ENCODE measurements at regions not wholly inside any gene's neighbourhood (a gene's known extent, or its start where the extent isn't known, plus 50 kb on each side); places are given as distances from the start of the nearest gene placed in this dataset.

DNA sequence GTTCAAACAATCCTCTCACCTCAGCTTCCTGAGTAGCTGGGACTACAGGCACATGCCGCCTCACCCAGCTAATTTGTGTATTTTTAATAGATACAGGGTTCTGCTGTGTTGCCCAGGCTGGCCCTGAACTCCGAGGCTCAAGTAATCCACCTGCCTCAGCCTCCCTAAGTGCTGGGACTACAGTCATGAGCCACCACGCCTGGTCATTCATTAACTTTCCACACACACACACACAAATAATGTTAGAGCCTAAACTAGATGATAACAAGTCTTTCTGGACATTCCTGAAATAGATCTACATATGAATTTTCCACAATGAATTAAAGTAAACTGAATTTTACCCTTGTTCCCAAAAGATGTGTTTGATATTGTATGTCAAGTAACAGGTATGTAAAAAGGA is 776.0 kb downstream of the GALC start:
- Mint-ChIP-seq H3K4me3 (no peak overlapping the region), H3K27ac (no peak overlapping the region), H3K36me3 (ENCODE audit: low read depth) (no peaks in the 10 kb centered on the region), H3K27me3 (no peaks in the 10 kb centered on the region), H3K9me3 (peaks cover 17% of the 10 kb centered on the region), H3K4me1 (no peaks in the 10 kb centered on the region)
- ChIA-PET CTCF (no interaction called here), POLR2A (no interaction called here)
- ATAC-seq (ENCODE audit: low read depth) = no peak
- DNase-seq = no peak
- intact Hi-C loops (cut with micrococcal nuclease) = no loop called here
- no peak for TF ChIP-seq CTCF (IDR thresholded peaks at IDR 0.05)

DNA sequence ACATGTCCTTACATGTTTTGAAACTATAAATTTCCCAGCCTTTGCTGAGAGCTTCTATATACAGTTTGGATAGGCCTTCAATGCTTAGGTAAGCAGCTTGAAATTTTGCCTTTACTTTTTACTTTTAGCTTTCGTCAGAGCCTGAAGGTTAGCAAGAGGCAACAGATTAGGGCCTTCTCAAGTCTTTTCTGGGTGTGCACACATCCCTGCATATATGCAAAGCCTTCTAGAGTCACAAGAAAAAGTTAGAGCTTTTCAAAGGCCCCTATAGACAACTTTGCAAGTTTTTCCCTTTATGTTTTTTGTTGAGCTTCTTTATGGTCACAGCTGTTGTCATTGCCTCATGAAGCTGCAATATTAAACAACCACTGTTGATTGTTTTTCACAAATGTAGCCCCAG is 778.4 kb downstream of the GALC start:
- ATAC-seq (ENCODE audit: low read depth) (no peak), DNase-seq (no peak)
- intact Hi-C loops (cut with micrococcal nuclease) = no loop called here
- no peaks in the 10 kb centered on the region for H3K27me3 Mint-ChIP-seq
- TF ChIP-seq CTCF (IDR thresholded peaks at IDR 0.05) = no peak
- no peak overlapping the region for H3K4me3 Mint-ChIP-seq
- H3K36me3 Mint-ChIP-seq (ENCODE audit: low read depth) = no peaks in the 10 kb centered on the region
- peaks cover 11% of the 10 kb centered on the region for H3K9me3 Mint-ChIP-seq
- ChIA-PET POLR2A (no interaction called here), CTCF (no interaction called here)
- H3K27ac Mint-ChIP-seq = no peak overlapping the region
- H3K4me1 Mint-ChIP-seq = no peaks in the 10 kb centered on the region

GRCh38 chr14:87207756-87208155 is 785.2 kb downstream of the GALC start:
- no peak overlapping the region for H3K27ac Mint-ChIP-seq
- H3K27me3 Mint-ChIP-seq = no peaks in the 10 kb centered on the region
- no peaks in the 10 kb centered on the region for H3K36me3 Mint-ChIP-seq (ENCODE audit: low read depth)
- ChIA-PET CTCF (no interaction called here), POLR2A (no interaction called here)
- H3K9me3 Mint-ChIP-seq = peaks cover 5% of the 10 kb centered on the region
- intact Hi-C loops (cut with micrococcal nuclease) = no loop called here
- ATAC-seq (ENCODE audit: low read depth) (no peak), DNase-seq (no peak)
- no peak overlapping the region for H3K4me3 Mint-ChIP-seq
- TF ChIP-seq CTCF (IDR thresholded peaks at IDR 0.05) = no peak
- no peaks in the 10 kb centered on the region for H3K4me1 Mint-ChIP-seq

DNA sequence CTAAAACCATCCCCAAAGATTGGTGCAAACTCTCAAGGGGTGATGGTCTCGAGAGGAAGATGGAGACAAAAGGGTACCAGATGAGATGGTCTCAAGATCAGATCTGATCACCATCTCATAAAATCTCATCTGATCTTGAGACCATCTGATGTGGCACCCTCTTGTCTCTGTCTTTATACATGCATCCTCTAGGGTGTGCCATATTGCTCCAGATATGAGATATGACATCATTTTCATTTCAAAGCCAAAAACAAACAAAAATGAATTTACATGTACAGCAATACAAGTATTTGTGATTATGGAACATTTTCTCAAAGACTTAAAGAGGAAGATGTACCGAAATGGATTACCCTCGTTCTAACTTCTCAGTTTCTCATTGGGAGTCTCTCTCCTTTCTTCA is 787.2 kb downstream of the GALC start:
- CTCF ChIA-PET = no interaction called here
- no peak overlapping the region for H3K27ac Mint-ChIP-seq
- intact Hi-C loops (cut with micrococcal nuclease) = no loop called here
- H3K4me3 Mint-ChIP-seq = no peak overlapping the region
- POLR2A ChIA-PET = no interaction called here
- DNase-seq (no peak), ATAC-seq (ENCODE audit: low read depth) (no peak)
- H3K4me1 Mint-ChIP-seq = no peaks in the 10 kb centered on the region
- H3K9me3 Mint-ChIP-seq = peaks cover 5% of the 10 kb centered on the region
- no peaks in the 10 kb centered on the region for H3K27me3 Mint-ChIP-seq
- H3K36me3 Mint-ChIP-seq (ENCODE audit: low read depth) = no peaks in the 10 kb centered on the region
- no peak for TF ChIP-seq CTCF (IDR thresholded peaks at IDR 0.05)

DNA sequence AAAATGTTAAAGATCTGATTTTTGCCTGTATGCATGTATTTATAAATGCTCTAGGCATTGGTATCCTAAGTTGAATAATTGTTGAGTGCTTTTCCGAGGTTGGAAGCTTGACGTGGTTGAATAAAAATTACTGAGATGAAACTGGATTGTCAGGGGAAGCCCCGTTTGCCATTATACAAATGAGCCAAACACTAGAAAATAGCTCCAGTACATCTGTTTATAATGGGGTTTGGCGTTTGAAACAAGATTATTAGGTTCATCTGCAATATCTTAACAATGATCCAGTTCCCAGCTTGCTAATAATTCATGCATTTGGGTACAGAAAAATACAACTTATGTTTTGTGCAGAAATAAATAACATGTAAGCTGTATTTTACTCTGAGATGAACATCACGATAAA is 789.6 kb downstream of the GALC start:
- Mint-ChIP-seq H3K9me3 (peaks cover 5% of the 10 kb centered on the region), H3K36me3 (ENCODE audit: low read depth) (no peaks in the 10 kb centered on the region), H3K27me3 (no peaks in the 10 kb centered on the region), H3K27ac (no peak overlapping the region), H3K4me1 (no peaks in the 10 kb centered on the region), H3K4me3 (no peak overlapping the region)
- ChIA-PET POLR2A (no interaction called here), CTCF (no interaction called here)
- intact Hi-C loops (cut with micrococcal nuclease) = no loop called here
- ATAC-seq (ENCODE audit: low read depth) (no peak), DNase-seq (no peak)
- no peak for TF ChIP-seq CTCF (IDR thresholded peaks at IDR 0.05)
